IMR-90 (cell line): ENCODE measurements at regions not wholly inside any gene's neighbourhood (a gene's known extent, or its start where the extent isn't known, plus 50 kb on each side); places are given as distances from the start of the nearest gene placed in this dataset.

Source experiments
- ATAC-seq: fragments of 200-7000 bp; cut with Tn5 transposase; 2 replicates; pipeline ENCODE4 v1.9.1; 2020; ENCODE audit warnings: low read depth, mild to moderate bottlenecking, moderate library complexity
- BruUV-seq: library from RNA; stranded (reverse); fragments of 400-500 nt; replicated peaks from 2 replicates; lab custom pipeline; 2021; lab: Mats Ljungman, UMichigan
- CTCF ChIA-PET: fragments of 300-600 bp; formaldehyde crosslinking; extraction: SDS; loops from one replicate; lab custom pipeline; 2021; ENCODE audit warnings: antibody characterized with exemption; lab: Yijun Ruan, JAX
- POLR2A ChIA-PET: fragments of 300-600 bp; sonication (Branson Sonifier 250); formaldehyde crosslinking; loops from one replicate; lab custom pipeline; 2022; ENCODE audit warnings: antibody characterized with exemption; ENCODE audit not compliant: unreplicated experiment; lab: Charles Lee
- DNase-seq: peaks from one replicate; pipeline ENCODE4 v3.0.0; 2013
- H2AFZ ChIP-seq: replicated peaks from 2 replicates; pipeline ENCODE3; 2013; ENCODE audit warnings: low read length, mild to moderate bottlenecking; ENCODE audit not compliant: poor library complexity
- H2AK5ac ChIP-seq: 2 replicates; pipeline ENCODE4 v1.6.1; 2013; ENCODE audit warnings: low read depth, low read length, inconsistent platforms
- H2AK9ac ChIP-seq: replicated peaks from 2 replicates; pipeline ENCODE3; 2013; ENCODE audit warnings: mild to moderate bottlenecking, low read depth, low read length, moderate library complexity; ENCODE audit not compliant: poor library complexity
- H2BK120ac ChIP-seq: 2 replicates; pipeline ENCODE4 v1.6.1; 2013; ENCODE audit warnings: low read depth, low read length, inconsistent platforms
- H2BK15ac ChIP-seq: 3 replicates; pipeline ENCODE4 v1.6.1; 2013; ENCODE audit warnings: low read depth, low read length, inconsistent platforms
- H2BK20ac ChIP-seq: 2 replicates; pipeline ENCODE4 v1.6.1; 2013; ENCODE audit warnings: low read depth, mild to moderate bottlenecking, inconsistent platforms, low read length, moderate library complexity
- H2BK5ac ChIP-seq: 2 replicates; pipeline ENCODE4 v1.6.1; 2013; ENCODE audit warnings: mild to moderate bottlenecking, low read depth, low read length, inconsistent platforms; ENCODE audit not compliant: poor library complexity, severe bottlenecking
- H3K14ac ChIP-seq: replicated peaks from 2 replicates; pipeline ENCODE4 v1.6.1; 2013; ENCODE audit warnings: low read depth, low read length, inconsistent platforms
- H3K18ac ChIP-seq: 2 replicates; pipeline ENCODE4 v1.6.1; 2013; ENCODE audit warnings: low read depth, low read length, control low read depth
- H3K23ac ChIP-seq: 2 replicates; pipeline ENCODE4 v1.6.1; 2013; ENCODE audit warnings: low read depth, low read length, inconsistent platforms
- H3K27ac ChIP-seq: 2 replicates; pipeline ENCODE4 v1.5.1; 2013; ENCODE audit warnings: mild to moderate bottlenecking, control low read depth, low read length; ENCODE audit not compliant: insufficient read depth
- H3K27me3 ChIP-seq: 2 replicates; pipeline ENCODE4 v1.6.1; 2013; ENCODE audit warnings: low read length; ENCODE audit not compliant: control insufficient read depth, insufficient read depth
- H3K36me3 ChIP-seq: 2 replicates; pipeline ENCODE4 v1.6.1; 2013; ENCODE audit warnings: low read length, mixed read lengths; ENCODE audit not compliant: control insufficient read depth, insufficient read depth
- H3K4ac ChIP-seq: 2 replicates; pipeline ENCODE4 v1.6.1; 2013; ENCODE audit warnings: low read depth, low read length, inconsistent platforms
- H3K4me1 ChIP-seq: 2 replicates; pipeline ENCODE4 v1.6.1; 2013; ENCODE audit warnings: low read length, mixed read lengths; ENCODE audit not compliant: control insufficient read depth, insufficient read depth
- H3K4me2 ChIP-seq: 2 replicates; pipeline ENCODE4 v1.6.1; 2013; ENCODE audit warnings: low read depth, mild to moderate bottlenecking, control low read depth, low read length, moderate library complexity
- H3K4me3 ChIP-seq: 2 replicates; pipeline ENCODE4 v1.5.1; 2013; ENCODE audit warnings: low read depth, mild to moderate bottlenecking, control low read depth, low read length, moderate library complexity; ENCODE audit not compliant: insufficient read depth
- H3K56ac ChIP-seq: 2 replicates; pipeline ENCODE4 v1.6.1; 2013; ENCODE audit warnings: low read length, inconsistent platforms; ENCODE audit not compliant: insufficient read depth; ENCODE audit errors: extremely low read depth
- H3K79me1 ChIP-seq, 2 experiments: 2 replicates each; pipeline ENCODE4 v1.6.1; 2013; ENCODE audit warnings: low read length in 2 of 2, inconsistent platforms in 1 of 2, low read depth in 1 of 2
- H3K9ac ChIP-seq: 2 replicates; pipeline ENCODE4 v1.6.1; 2013; ENCODE audit warnings: low read depth, low read length, control low read depth
- H3K9me1 ChIP-seq: 2 replicates; pipeline ENCODE4 v1.6.1; 2013; ENCODE audit warnings: low read length, inconsistent platforms; ENCODE audit not compliant: insufficient read depth
- H3K9me3 ChIP-seq: 2 replicates; pipeline ENCODE4 v1.6.1; 2013; ENCODE audit warnings: low read length; ENCODE audit not compliant: control insufficient read depth, insufficient read depth
- H4K20me1 ChIP-seq: 2 replicates; pipeline ENCODE4 v1.6.1; 2013; ENCODE audit warnings: low read length, inconsistent platforms; ENCODE audit not compliant: insufficient read depth
- H4K5ac ChIP-seq: 2 replicates; pipeline ENCODE4 v1.6.1; 2013; ENCODE audit warnings: mild to moderate bottlenecking, low read depth, low read length, control low read depth
- H4K8ac ChIP-seq, 2 experiments: 2 replicates each; pipeline ENCODE4 v1.6.1; 2013; ENCODE audit warnings: low read depth in 2 of 2, low read length in 2 of 2, control low read depth in 1 of 2, inconsistent platforms in 1 of 2
- H4K91ac ChIP-seq: 2 replicates; pipeline ENCODE4 v1.6.1; 2013; ENCODE audit warnings: low read depth, low read length, inconsistent platforms; ENCODE audit not compliant: insufficient read depth
- BHLHE40 ChIP-seq: fragments of 150-350 bp; IDR thresholded peaks from 2 replicates; pipeline ENCODE4 v1.6.1; 2016; ENCODE audit warnings: mild to moderate bottlenecking, low read depth, low read length
- CEBPB ChIP-seq: IDR thresholded peaks from 2 replicates; pipeline ENCODE4 v1.6.1; 2012; ENCODE audit warnings: low read depth, low read length, improper control_type of control experiment
- CHD1 ChIP-seq: IDR thresholded peaks from 2 replicates; pipeline ENCODE4 v1.6.1; 2012; ENCODE audit warnings: low read depth, low read length, improper control_type of control experiment
- FOS ChIP-seq: fragments of 150-350 bp; IDR thresholded peaks from 2 replicates; pipeline ENCODE4 v1.6.1; 2016; ENCODE audit warnings: low read depth, low read length
- MAFK ChIP-seq: IDR thresholded peaks from 2 replicates; pipeline ENCODE4 v1.6.1; 2012; ENCODE audit warnings: low read depth, low read length, improper control_type of control experiment
- MAZ ChIP-seq: IDR thresholded peaks from 2 replicates; pipeline ENCODE4 v1.6.1; 2012; ENCODE audit warnings: low read depth, mild to moderate bottlenecking, low read length, improper control_type of control experiment, moderate library complexity, borderline replicate concordance
- MXI1 ChIP-seq: IDR thresholded peaks from 2 replicates; pipeline ENCODE4 v1.6.1; 2012; ENCODE audit warnings: low read depth, mild to moderate bottlenecking, low read length, moderate library complexity, borderline replicate concordance
- POLR2A ChIP-seq: IDR thresholded peaks from 2 replicates; pipeline ENCODE4 v1.6.1; 2012; ENCODE audit warnings: mild to moderate bottlenecking, low read depth, low read length
- RAD21 ChIP-seq: IDR thresholded peaks from 2 replicates; pipeline ENCODE4 v1.6.1; 2012; ENCODE audit warnings: low read length, improper control_type of control experiment
- RFX5 ChIP-seq: IDR thresholded peaks from 2 replicates; pipeline ENCODE4 v1.8.0; 2012; ENCODE audit warnings: low read depth, mild to moderate bottlenecking, low read length, moderate library complexity
- SMC3 ChIP-seq: fragments of 150-350 bp; IDR thresholded peaks from 2 replicates; pipeline ENCODE4 v1.6.1; 2016; ENCODE audit warnings: low read depth, mild to moderate bottlenecking, antibody characterized with exemption, low read length, moderate library complexity
- WGBS, 2 experiments: methylation state at CpG; one replicate each; pipeline versions ENCODE4 v1.1.5 to v1.1.7; 2013; ENCODE audit warnings: missing lambda C conversion rate in 2 of 2; ENCODE audit not compliant: insufficient read length in 1 of 2; ENCODE audit errors: extremely low coverage in 2 of 2; 5-methylcytosine and 5-hydroxymethylcytosine counted together
- dilution Hi-C: fragments of 300-500 bp; cut with HindIII; formaldehyde crosslinking; loops from one replicate; pipeline ENCODE4 v1.14.3; 2018; ENCODE audit warnings: low sequenced_read_pairs; ENCODE audit not compliant: unreplicated experiment
- in situ Hi-C: fragments of 300-500 bp; cut with MboI; formaldehyde crosslinking; loops from 3 replicates; pipeline ENCODE4 v1.14.3; 2019; ENCODE audit warnings: low sequenced_read_pairs, inconsistent platforms, mixed read lengths
- intact Hi-C: fragments of 100-400 bp; cut with micrococcal nuclease; formaldehyde crosslinking; loops from 2 replicates; pipeline ENCODE4 v1.10.0; 2022
- TF ChIP-seq, protein P1 (sequence below): conservative IDR thresholded peaks from 2 replicates; pipeline ENCODE4 v1.5.1; 2012; ENCODE audit warnings: mild to moderate bottlenecking, low read depth, low read length, improper control_type of control experiment
- TF ChIP-seq, protein P2 (sequence below): fragments of 150-350 bp; IDR thresholded peaks from 2 replicates; pipeline ENCODE4 v1.6.1; 2017; ENCODE audit warnings: mild to moderate bottlenecking, antibody characterized with exemption, low read length, low read depth
- TF ChIP-seq, protein P3 (sequence below): fragments of 150-350 bp; IDR thresholded peaks from 2 replicates; pipeline ENCODE4 v1.6.1; 2016; ENCODE audit warnings: low read depth, mild to moderate bottlenecking, low read length, moderate library complexity, borderline replicate concordance

DNA sequence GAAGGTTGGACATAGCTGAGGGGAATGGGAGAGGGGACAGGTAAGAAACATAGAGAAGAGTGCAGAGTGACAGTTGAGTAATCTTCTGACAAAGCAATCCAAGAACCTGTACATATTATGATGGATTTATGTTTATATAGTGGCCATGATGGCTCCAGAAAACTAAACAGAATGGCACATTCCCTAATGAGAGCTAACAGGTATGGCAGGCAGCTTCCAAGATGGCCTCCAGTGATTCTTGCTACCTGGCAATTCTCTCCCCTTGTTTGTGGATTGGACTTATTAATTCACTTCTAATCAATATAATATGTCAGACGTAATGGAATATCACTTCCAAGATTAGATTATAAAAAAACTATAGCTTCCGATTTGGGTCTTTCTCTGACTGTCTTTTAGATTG lies 359.5 kb downstream of the DTHD1 start:
- Histone ChIP-seq H3K18ac (no peak overlapping the region), H3K79me1 (no peaks in the 10 kb centered on the region), H3K4ac (no peak overlapping the region), H4K5ac (no peak overlapping the region), H3K9ac (no peak overlapping the region), H4K91ac (no peak overlapping the region), H2BK120ac (no peak overlapping the region), H4K20me1 (no peaks in the 10 kb centered on the region), H2BK5ac (no peak overlapping the region), H2BK20ac (no peak overlapping the region), H3K14ac (no peak overlapping the region), H3K9me3 (peaks cover 4% of the 10 kb centered on the region), H3K4me1 (no peaks in the 10 kb centered on the region), H3K36me3 (no peaks in the 10 kb centered on the region), H3K23ac (no peak overlapping the region), H3K9me1 (no peaks in the 10 kb centered on the region), H3K27ac (no peak overlapping the region), H3K56ac (no peak overlapping the region), H3K27me3 (no peaks in the 10 kb centered on the region), H3K4me2 (no peak overlapping the region), H2BK15ac (no peak overlapping the region), H3K4me3 (no peak overlapping the region), H2AK9ac (no peak overlapping the region), H2AK5ac (no peak overlapping the region), H2AFZ (no peak overlapping the region), H4K8ac (no peak overlapping the region)
- WGBS, 2 experiments: no CpG with 5 or more reads among the region's 2 CpGs
- no peak for ATAC-seq
- intact Hi-C loops (no loop called here), dilution Hi-C loops (no loop called here), in situ Hi-C loops (no loop called here)
- CTCF ChIA-PET: no interaction called here
- no peak for DNase-seq
- POLR2A ChIA-PET: no interaction called here
- TF ChIP-seq FOS (no peak), RAD21 (no peak), BHLHE40 (no peak), MXI1 (no peak), CEBPB (no peak), MAFK (no peak), SMC3 (no peak), POLR2A (no peak), CHD1 (no peak), MAZ (no peak), RFX5 (no peak)
- TF ChIP-seq, protein P1, sequence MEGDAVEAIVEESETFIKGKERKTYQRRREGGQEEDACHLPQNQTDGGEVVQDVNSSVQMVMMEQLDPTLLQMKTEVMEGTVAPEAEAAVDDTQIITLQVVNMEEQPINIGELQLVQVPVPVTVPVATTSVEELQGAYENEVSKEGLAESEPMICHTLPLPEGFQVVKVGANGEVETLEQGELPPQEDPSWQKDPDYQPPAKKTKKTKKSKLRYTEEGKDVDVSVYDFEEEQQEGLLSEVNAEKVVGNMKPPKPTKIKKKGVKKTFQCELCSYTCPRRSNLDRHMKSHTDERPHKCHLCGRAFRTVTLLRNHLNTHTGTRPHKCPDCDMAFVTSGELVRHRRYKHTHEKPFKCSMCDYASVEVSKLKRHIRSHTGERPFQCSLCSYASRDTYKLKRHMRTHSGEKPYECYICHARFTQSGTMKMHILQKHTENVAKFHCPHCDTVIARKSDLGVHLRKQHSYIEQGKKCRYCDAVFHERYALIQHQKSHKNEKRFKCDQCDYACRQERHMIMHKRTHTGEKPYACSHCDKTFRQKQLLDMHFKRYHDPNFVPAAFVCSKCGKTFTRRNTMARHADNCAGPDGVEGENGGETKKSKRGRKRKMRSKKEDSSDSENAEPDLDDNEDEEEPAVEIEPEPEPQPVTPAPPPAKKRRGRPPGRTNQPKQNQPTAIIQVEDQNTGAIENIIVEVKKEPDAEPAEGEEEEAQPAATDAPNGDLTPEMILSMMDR: no peak
- TF ChIP-seq, protein P2, sequence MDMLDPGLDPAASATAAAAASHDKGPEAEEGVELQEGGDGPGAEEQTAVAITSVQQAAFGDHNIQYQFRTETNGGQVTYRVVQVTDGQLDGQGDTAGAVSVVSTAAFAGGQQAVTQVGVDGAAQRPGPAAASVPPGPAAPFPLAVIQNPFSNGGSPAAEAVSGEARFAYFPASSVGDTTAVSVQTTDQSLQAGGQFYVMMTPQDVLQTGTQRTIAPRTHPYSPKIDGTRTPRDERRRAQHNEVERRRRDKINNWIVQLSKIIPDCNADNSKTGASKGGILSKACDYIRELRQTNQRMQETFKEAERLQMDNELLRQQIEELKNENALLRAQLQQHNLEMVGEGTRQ: no peak
- TF ChIP-seq, protein P3, sequence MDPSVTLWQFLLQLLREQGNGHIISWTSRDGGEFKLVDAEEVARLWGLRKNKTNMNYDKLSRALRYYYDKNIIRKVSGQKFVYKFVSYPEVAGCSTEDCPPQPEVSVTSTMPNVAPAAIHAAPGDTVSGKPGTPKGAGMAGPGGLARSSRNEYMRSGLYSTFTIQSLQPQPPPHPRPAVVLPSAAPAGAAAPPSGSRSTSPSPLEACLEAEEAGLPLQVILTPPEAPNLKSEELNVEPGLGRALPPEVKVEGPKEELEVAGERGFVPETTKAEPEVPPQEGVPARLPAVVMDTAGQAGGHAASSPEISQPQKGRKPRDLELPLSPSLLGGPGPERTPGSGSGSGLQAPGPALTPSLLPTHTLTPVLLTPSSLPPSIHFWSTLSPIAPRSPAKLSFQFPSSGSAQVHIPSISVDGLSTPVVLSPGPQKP: no peak
- BruUV-seq: no TSS peak
